Lung microvascular endothelial cell (primary cell): ENCODE measurements at regions not wholly inside any gene's neighbourhood (a gene's known extent, or its start where the extent isn't known, plus 50 kb on each side); places are given as distances from the start of the nearest gene placed in this dataset.

ENCODE experiments used
- DNase-seq, 2 donors: peaks; one replicate each; pipeline versions ENCODE4 v3.0.0 to v3.0.0-alpha.2; 2010; ENCODE audit warnings: low read depth in 2 of 2

- peak; percentile 85 to 86 for DNase-seq
These were observed 62.0 kb upstream of the NUDT7 start for GRCh38 chr16:77660311-77660710.

- DNase-seq: no peak
These were observed 60.1 kb upstream of the NUDT7 start for GRCh38 chr16:77662246-77662645.

DNA sequence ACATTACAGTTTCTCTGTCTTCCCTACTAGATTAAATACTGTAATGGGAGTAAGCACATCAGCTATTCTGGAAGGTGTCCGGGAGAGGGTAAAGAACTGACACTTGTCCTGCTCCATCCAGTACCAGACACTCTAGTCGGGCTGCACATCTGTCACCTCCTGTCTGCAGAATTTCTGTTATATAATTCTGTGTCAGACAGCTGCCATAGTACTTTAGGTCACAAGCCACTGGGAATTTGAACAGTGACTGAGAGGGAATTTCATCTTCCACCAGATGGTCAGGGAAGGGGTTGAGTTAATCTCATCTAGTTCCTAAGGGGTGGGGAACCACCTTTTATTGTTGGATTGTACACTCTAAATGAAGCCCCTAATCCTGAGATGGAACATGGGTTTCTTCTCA is 58.6 kb upstream of the NUDT7 start:
- no peak for DNase-seq

DNA sequence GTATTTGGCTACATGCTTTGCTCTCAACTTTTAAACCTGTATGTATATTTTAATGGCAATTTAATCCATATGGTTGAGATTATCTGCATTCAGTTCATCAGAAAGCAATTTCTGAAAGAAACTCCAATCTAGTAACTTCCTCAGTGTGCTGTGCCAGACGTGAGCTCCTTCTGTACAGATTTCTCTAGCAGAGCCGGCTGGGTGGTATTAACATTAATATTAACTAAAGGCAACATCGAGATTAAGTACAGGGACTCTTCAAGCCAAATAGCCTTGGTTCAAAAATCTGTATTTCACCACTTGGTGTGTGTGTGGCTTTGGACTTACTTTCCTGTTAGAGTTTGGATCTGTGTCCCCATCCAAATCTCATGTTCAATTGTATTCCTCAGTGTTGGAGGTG is 55.5 kb upstream of the NUDT7 start:
- DNase-seq: no peak

DNA sequence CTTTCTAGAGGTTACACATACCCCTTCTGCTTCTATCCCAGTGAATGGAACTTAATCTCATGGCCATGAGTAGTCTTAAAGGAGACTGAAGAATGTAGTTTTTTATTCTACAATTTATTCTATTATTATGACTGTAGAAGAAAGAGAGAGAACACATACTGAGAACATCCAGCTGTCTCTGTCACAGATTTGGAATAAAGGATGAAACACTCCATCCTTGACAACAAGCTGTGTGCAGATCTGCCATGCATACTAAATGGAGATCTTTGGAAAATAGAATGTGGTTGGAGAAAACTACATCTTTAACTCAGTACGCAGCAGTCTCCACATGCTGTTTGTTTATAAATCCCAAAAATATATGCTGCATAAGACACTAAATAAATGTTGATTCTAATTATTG is 54.1 kb upstream of the NUDT7 start:
- no peak for DNase-seq

DNA sequence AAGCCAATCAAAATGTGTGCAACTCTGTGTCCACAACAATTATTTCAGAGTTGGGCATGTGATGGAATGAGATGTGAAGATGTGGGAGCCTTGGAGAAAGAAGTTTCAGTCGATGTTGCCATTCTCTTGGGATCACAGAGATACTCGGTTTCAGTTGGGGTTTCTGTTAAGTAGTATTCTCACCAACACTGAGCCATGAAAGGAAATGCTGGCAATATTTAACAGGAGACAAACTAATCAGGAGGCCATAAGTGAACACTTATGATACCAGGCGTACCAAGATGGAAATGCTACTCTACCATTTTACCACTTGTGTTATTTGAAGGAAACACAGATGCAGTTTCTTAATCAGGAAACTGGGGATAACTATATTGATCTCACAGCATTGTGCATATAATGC is 53.3 kb upstream of the NUDT7 start:
- DNase-seq: no peak
